Muscle layer of duodenum (tissue), 2 donors: ENCODE measurements at regions not wholly inside any gene's neighbourhood (a gene's known extent, or its start where the extent isn't known, plus 50 kb on each side); places are given as distances from the start of the nearest gene placed in this dataset.
A peak's percentile ranks its signal among the peaks of the same experiment; 100 is the strongest.
"Not testable (repeated sequence)": the region's sequence is repeated elsewhere in the genome, so short reads cannot be mapped to it uniquely, and the experiment has no call there.

Experiments
- H3K27ac ChIP-seq: one replicate; pipeline ENCODE4 v1.7.0; 2013; ENCODE audit warnings: mild to moderate bottlenecking, low read length
- H3K27me3 ChIP-seq: one replicate; pipeline ENCODE4 v1.7.0; 2013; ENCODE audit warnings: low read depth, mild to moderate bottlenecking, control low read depth, low read length
- H3K36me3 ChIP-seq, 2 donors: one replicate each; pipeline ENCODE4 v1.7.0; 2013; ENCODE audit warnings: low read length in 2 of 2, control low read depth in 1 of 2, mild to moderate bottlenecking in 1 of 2; ENCODE audit not compliant: insufficient read depth in 2 of 2, control insufficient read depth in 1 of 2
- H3K4me1 ChIP-seq, 2 donors: one replicate each; pipeline ENCODE4 v1.7.0; 2013; ENCODE audit warnings: low read length in 2 of 2, mild to moderate bottlenecking in 2 of 2, control low read depth in 1 of 2, moderate library complexity in 1 of 2; ENCODE audit not compliant: insufficient read depth in 2 of 2, control insufficient read depth in 1 of 2
- H3K4me3 ChIP-seq, 2 donors: one replicate each; pipeline ENCODE4 v1.7.0; 2013; ENCODE audit warnings: low read length in 2 of 2, low read depth in 1 of 2, mild to moderate bottlenecking in 1 of 2
- H3K9me3 ChIP-seq, 2 donors: one replicate each; pipeline ENCODE4 v1.7.0; 2013; ENCODE audit warnings: low read length in 2 of 2, control low read depth in 1 of 2, mild to moderate bottlenecking in 1 of 2; ENCODE audit not compliant: control insufficient read depth in 1 of 2
- donor health status: healthy.

DNA sequence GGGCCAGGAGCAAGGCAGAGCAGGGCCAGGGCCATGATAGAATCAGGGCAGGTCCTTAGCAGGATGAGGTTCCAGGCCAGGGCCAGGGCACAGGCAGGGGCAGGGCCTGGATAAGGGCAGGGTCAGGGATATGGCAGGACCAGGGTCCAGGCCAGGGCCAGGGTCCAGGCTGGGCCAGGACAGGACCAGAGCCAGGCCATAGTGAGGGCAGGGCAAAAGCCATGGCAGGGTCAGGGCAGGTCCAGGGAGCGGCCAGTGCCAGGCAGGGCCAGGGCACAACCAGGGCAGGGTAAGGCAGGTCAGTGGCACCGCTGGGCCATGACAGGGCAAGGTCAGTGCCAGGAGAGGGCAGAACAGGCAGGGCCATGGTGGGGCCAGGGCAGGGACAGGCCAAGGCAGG is 152.2 kb downstream of the LIPI start:
- no peaks in the 10 kb centered on the region for H3K36me3 ChIP-seq
- H3K27me3 ChIP-seq, result no peaks in the 10 kb centered on the region
- H3K27ac ChIP-seq, result no peak overlapping the region
- peaks cover 0 to 3% of the 10 kb centered on the region in 2 donors for H3K4me1 ChIP-seq
- no peak overlapping the region for H3K4me3 ChIP-seq
- no peaks in the 10 kb centered on the region for H3K9me3 ChIP-seq

DNA sequence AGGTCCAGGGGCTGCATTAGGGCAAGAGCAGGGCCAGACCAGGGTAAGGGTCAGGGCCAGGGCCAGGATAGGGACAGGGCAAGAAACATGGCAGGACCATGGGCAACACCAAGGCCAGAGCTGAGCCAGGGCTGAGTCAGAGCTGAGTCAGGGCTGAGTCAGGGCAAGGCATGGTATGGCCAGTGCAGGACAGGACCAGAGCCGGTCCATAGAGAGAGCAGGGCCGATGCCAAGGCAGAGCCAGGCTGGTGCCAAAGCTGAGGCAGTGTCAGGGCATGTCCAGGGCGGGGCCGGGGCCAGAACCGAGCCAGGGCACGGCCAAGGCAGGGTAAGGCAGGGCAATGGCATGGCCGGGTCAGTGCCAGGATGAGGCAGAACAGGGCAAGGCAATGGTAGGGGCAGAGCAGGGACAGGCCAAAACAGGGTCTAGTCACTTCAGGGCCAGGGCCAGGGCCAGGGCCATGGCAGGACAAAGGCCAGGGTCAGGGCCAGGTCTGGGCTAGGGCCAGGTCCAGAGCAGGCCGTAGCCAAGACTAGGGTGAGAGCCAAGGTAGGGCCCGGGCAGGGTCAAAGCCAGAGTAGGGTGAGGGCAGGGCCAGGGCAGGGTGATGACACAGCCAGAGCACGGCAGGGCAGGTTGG is 152.8 kb downstream of the LIPI start:
- not testable (repeated sequence) for H3K4me3 ChIP-seq, H3K9me3 ChIP-seq, H3K36me3 ChIP-seq, H3K27ac ChIP-seq, H3K27me3 ChIP-seq, H3K4me1 ChIP-seq

DNA sequence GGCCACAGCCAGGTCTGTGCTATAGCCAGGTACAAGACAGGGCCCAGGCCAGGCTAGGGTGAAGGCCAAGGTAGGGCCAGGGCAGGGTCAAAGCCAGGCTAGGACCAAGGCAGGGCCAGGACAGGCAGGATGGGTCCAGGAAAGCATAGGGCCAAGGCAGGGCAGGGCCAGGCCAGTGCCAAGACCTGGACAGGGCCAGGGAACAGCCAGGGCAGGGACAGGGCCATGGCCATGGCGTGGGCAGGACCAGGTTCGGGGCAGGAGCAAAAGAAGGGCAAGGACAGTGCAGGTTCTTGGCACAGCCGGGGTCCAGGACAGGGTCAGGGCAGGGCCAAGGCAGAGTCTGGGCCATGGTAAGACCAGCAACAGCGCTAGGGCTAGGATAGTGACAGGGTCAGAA is 153.4 kb downstream of the LIPI start:
- Histone ChIP-seq H3K27me3 (no peaks in the 10 kb centered on the region), H3K4me3 (no peak overlapping the region), H3K9me3 (no peaks in the 10 kb centered on the region), H3K36me3 (no peaks in the 10 kb centered on the region), H3K27ac (no peak overlapping the region), H3K4me1 (peaks cover 0 to 3% of the 10 kb centered on the region in 2 donors)

DNA sequence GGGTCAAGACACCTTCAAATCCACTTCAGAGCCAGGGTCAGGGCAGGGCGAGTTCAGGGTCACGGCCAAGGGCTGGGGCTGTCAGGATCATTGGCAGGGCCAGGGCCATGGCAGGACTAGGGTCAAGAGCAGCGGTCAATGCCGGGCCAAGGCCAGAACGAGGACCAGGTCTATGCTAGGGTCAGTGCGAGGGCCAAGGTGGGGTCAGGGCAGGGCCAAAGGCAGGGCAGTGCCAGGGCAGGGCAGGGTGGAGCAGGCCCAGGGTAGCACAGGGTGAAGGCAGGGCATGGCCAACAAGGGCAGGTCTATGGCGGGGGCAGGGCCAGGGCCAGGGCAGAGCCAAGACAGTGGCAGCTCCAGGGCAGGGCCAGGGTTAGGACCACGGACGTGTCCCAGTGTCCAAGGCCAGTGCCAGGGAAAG is 154.0 kb downstream of the LIPI start:
- Histone ChIP-seq H3K4me3 (no peak overlapping the region), H3K27me3 (no peaks in the 10 kb centered on the region), H3K36me3 (no peaks in the 10 kb centered on the region), H3K4me1 (peaks cover 0 to 3% of the 10 kb centered on the region in 2 donors), H3K27ac (no peak overlapping the region), H3K9me3 (no peaks in the 10 kb centered on the region)

DNA sequence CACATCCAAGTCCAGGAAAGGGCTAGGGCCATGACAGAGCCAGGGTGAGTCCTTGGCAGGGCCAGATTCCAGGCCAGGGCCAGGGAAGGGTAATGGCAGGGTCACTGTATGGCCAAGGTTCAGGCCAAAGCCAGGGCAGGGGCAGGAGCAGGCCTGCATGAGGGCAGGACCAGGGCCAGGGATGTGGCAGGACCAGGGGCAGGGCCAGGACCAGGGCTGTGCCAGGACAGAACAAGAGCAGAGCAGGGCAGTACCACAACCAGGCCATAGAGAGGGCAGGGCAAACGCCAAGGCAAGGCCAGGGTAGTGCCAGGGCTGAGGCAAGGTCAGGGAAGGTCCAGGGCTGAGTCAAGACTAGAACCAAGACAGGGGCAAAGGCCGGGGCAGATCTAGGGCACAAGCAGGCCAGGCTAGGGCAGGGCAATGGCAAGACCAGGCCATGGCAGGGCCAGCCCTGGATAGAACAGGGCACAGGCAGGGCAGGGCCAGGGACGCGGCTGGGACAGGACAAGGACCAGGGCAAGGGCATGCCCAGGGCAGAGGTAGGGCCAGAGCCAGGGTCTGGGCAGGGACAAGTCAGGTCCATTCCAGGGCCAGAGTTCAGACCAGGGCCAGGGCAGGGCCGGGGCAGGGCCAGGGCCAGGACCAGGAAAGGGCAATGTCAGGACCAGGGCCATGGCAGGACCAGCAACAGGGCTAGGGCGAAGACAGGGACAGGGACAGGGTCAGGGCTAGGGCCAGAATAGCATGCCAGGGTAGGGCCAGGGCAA is 154.8 kb downstream of the LIPI start:
- H3K36me3 ChIP-seq, H3K27ac ChIP-seq, H3K27me3 ChIP-seq, H3K9me3 ChIP-seq, H3K4me3 ChIP-seq, H3K4me1 ChIP-seq: not testable (repeated sequence)

DNA sequence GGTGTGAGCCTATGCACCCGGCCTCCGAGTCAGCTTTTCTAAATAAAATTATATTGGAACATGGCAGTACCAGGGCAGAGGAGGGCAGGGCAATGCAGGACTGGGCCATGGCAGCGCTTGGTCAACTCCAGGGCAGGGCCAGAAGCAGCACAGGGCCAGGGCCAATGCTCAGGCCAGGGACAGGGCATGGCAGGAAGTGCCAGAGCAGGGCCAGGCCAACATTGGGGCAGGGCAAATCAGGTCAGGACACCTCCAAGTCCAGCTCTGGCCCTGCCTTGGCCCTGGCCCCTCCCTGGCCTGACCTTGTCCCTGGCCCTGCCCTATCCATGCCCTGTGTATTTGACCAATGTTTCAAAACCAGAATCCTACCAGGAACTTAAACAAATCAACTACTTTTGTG is 156.1 kb downstream of the LIPI start:
- Histone ChIP-seq H3K36me3 (no peaks in the 10 kb centered on the region), H3K9me3 (no peaks in the 10 kb centered on the region), H3K4me3 (no peak overlapping the region), H3K27ac (no peak overlapping the region), H3K27me3 (no peaks in the 10 kb centered on the region), H3K4me1 (peaks cover 0 to 3% of the 10 kb centered on the region in 2 donors)

DNA sequence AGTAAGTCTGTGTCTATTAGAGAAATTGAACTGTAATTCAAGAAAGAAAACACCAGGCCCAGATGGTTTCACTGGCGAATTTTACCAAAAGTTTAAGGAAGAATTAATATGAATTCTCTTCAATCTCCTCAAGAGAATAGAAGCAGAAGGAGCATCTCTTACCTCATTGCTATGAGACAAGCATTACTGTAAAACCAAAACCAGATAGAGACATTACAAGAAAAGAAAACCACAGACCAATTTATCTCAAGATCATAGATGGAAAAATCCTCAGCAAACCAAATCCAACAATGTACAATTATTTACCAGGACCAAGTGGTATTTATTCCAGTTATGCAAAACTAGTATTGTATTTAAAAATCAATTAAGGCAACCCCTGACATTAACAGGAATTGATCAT is 160.6 kb downstream of the LIPI start:
- H3K9me3 ChIP-seq, result no peaks in the 10 kb centered on the region
- H3K27ac ChIP-seq, result no peak overlapping the region
- peaks cover 0 to 3% of the 10 kb centered on the region in 2 donors for H3K4me1 ChIP-seq
- no peaks in the 10 kb centered on the region for H3K27me3 ChIP-seq
- H3K36me3 ChIP-seq, result no peaks in the 10 kb centered on the region
- no peak overlapping the region for H3K4me3 ChIP-seq

DNA sequence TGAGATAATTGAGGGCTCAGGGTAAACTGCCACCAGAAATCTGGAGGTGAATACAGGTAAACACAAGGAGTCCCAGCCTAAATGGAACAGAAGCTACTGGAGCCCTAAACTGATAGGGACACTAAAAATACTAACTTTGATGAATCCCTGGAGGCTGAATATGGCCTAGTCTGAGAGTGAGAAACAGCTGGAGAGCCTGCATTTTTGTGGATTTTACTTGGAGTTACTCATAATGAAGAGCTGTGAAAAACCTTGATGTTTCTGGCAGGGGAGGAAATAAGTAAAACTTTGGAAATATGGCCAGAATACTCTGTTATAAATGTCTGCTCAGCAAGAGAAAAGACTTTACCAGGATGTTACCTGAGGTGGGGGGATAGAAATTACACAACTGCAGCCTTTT is 164.4 kb downstream of the LIPI start:
- peaks cover 0 to 7% of the 10 kb centered on the region in 2 donors for H3K4me1 ChIP-seq
- no peaks in the 10 kb centered on the region for H3K27me3 ChIP-seq
- H3K27ac ChIP-seq, result no peak overlapping the region
- H3K36me3 ChIP-seq, result no peaks in the 10 kb centered on the region
- H3K9me3 ChIP-seq, result no peaks in the 10 kb centered on the region
- no peak overlapping the region for H3K4me3 ChIP-seq

DNA sequence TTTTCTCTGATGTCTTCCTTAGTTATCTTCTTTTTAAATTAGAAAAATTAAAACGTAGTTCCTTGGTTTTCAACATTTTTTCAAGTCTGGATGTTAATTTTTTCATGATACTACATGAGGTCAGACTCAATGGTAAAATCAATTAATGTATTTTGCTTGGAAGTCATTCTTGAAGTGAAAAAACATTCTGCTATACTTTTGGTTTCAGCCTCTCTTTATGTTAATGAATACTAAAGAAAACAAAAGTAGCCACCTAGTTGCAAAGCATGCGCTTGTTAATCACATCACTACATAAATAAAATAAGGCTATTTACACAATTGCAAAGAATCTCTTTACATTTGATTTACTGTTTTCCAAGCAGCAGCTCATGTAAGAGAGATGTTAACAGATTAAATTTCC is 170.4 kb downstream of the LIPI start:
- H3K36me3 ChIP-seq, result no peaks in the 10 kb centered on the region
- peaks cover 0 to 14% of the 10 kb centered on the region in 2 donors for H3K4me1 ChIP-seq
- H3K9me3 ChIP-seq, result no peaks in the 10 kb centered on the region
- H3K4me3 ChIP-seq, result no peak overlapping the region
- H3K27me3 ChIP-seq, result no peaks in the 10 kb centered on the region
- H3K27ac ChIP-seq, result no peak overlapping the region

DNA sequence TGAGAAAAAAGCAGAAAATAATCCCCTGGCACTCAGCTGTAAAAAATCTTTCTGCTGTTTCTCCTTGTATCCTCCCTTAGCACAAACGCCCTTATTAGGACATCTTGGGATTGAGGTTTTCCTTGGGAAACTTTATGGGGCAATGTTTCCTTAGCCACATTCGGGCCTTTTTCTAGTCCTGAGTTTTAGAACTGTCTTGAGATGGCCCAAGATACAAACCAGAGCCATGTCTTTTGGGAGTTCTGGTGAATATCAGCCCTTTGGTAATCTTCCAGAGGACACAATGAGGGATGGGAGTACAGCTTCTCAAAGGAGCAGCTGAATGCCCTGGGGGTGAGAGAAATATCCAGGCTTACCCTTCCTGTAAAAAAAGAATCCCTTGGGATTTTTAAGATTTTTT is 182.1 kb downstream of the LIPI start:
- H3K4me1 ChIP-seq, H3K27ac ChIP-seq, H3K36me3 ChIP-seq, H3K27me3 ChIP-seq, H3K9me3 ChIP-seq: not testable (repeated sequence)
- peak overlapping the region in 1 of 2 donors; percentile 68 for H3K4me3 ChIP-seq

DNA sequence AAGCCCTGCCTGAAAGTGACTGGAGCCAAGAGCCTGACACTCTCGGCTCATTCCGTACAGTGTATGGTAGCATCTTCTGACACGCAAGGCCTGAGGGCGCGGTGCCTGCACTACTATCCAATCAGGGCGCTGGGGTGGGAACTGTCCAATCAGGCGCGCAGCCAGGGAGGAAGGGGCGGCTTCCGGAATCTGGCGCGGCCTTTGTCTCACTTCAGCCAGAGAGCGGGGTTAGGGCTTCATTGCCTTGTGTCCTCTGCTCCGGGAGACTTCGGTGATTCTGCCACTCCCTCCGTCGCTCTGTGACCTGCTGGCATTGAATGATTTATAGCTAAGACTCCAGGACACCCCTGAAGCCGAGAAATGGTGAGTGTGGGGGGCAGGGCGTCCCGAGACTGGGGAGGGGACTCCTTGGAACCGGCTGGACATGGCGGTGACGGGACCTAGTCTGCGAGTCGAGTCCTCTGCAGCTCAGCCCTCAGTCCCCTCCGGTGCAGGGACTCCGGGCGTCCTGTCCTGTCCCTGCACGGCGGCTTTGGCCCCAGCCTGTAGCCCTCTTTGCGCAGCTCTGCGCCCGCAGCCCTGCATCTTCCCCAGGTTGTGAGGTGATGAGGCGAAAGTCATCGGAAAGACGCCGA is 183.4 kb downstream of the LIPI start:
- H3K36me3 ChIP-seq, H3K27me3 ChIP-seq, H3K9me3 ChIP-seq, H3K27ac ChIP-seq, H3K4me1 ChIP-seq: not testable (repeated sequence)
- H3K4me3 ChIP-seq, result peak overlapping the region; percentile 30 to 68
